ENCODE measurements at regions not wholly inside any gene's neighbourhood (a gene's known extent, or its start where the extent isn't known, plus 50 kb on each side); places are given as distances from the start of the nearest gene placed in this dataset.

DNA sequence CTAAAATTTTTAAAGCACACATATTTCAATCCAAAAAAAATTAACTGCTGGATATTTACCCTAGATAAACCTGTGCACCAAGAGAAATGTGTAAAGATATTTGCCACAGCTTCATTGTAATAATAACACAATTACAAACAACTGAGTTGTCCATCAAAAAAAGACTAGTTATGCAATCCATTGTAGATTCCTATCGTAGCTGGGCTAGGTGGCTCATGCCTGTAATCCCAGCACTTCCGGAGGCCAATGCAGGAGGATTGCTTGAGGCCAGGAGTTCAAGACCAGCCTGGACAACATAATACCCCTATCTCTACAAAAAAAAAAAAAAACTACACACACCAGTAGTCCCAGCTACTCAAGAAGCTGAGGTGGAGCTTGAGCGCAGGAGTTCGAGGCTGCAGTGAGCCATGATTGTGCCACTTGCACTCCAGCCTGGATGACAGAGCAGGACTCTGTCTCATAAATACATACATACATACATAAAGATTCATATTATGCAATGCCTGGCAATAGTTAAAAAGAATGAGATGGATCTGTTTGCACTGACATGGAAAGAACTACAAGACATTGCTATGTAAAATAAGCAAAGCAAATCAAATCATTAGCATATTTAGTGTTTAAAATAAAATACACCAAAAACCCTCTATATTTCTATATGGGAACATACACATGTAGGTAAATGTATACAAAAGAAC, 56.5 kb upstream of the CCDC28A start:
- H3K27me3 Mint-ChIP-seq (ENCODE audit: low read depth, poor library complexity), result no peaks in the 10 kb centered on the region
- DNase-seq, result no peak
- no peaks in the 10 kb centered on the region for H3K4me1 Mint-ChIP-seq
- no peaks in the 10 kb centered on the region for H3K36me3 Mint-ChIP-seq (ENCODE audit: low read depth)
- TF ChIP-seq, protein P1, sequence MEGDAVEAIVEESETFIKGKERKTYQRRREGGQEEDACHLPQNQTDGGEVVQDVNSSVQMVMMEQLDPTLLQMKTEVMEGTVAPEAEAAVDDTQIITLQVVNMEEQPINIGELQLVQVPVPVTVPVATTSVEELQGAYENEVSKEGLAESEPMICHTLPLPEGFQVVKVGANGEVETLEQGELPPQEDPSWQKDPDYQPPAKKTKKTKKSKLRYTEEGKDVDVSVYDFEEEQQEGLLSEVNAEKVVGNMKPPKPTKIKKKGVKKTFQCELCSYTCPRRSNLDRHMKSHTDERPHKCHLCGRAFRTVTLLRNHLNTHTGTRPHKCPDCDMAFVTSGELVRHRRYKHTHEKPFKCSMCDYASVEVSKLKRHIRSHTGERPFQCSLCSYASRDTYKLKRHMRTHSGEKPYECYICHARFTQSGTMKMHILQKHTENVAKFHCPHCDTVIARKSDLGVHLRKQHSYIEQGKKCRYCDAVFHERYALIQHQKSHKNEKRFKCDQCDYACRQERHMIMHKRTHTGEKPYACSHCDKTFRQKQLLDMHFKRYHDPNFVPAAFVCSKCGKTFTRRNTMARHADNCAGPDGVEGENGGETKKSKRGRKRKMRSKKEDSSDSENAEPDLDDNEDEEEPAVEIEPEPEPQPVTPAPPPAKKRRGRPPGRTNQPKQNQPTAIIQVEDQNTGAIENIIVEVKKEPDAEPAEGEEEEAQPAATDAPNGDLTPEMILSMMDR (IDR thresholded peaks at IDR 0.05), result no peak
- peaks cover 25% of the 10 kb centered on the region for H3K9me3 Mint-ChIP-seq
- H3K4me3 Mint-ChIP-seq, result no peak overlapping the region
- H3K27ac Mint-ChIP-seq, result no peak overlapping the region

- Mint-ChIP-seq H3K36me3 (ENCODE audit: low read depth) (no peaks in the 10 kb centered on the region), H3K4me1 (no peaks in the 10 kb centered on the region)
Measured at GRCh38 chr6:138719011-138719635, 54.4 kb upstream of the CCDC28A start.

DNA sequence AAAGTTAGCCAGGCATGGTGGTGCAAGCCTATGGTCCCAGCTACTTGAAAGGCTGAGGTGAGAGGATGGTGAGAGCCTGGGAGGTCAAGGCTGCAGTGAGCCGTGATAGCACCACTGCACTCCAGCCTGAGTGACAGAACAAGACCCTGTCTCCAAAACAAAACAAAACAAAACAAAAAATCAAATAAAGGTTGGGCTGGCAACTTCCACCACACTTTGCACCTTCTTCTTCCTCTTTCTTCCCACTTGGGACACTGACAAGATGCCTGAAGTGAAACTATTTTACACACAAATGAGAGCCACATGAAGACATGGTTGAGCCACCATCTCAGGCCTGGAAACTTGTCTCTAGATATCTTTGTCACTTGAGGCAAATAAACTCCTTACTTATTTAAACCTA, 53.8 kb upstream of the CCDC28A start:
- Mint-ChIP-seq H3K4me3 (no peak overlapping the region), H3K9me3 (peaks cover 5% of the 10 kb centered on the region), H3K27me3 (ENCODE audit: low read depth, poor library complexity) (no peaks in the 10 kb centered on the region), H3K27ac (no peak overlapping the region), H3K36me3 (ENCODE audit: low read depth) (no peaks in the 10 kb centered on the region), H3K4me1 (no peaks in the 10 kb centered on the region)
- TF ChIP-seq, protein P1 (IDR thresholded peaks at IDR 0.05), result no peak
- no peak for DNase-seq

More at GRCh38 chr6:138719011-138719635, 54.4 kb upstream of the CCDC28A start:
- H3K27ac Mint-ChIP-seq, result no peak overlapping the region
- H3K4me3 Mint-ChIP-seq, result no peak overlapping the region
- H3K27me3 Mint-ChIP-seq (ENCODE audit: low read depth, poor library complexity), result no peaks in the 10 kb centered on the region
- peaks cover 11% of the 10 kb centered on the region for H3K9me3 Mint-ChIP-seq
- TF ChIP-seq, protein P1 (IDR thresholded peaks at IDR 0.05), result no peak
- no peak for DNase-seq

GRCh38 chr6:138722425-138723371, 50.9 kb upstream of the CCDC28A start:
- H3K4me1 Mint-ChIP-seq, result no peaks in the 10 kb centered on the region
- H3K36me3 Mint-ChIP-seq (ENCODE audit: low read depth), result no peaks in the 10 kb centered on the region
- no peak for DNase-seq
- H3K9me3 Mint-ChIP-seq, result no peaks in the 10 kb centered on the region
- no peak overlapping the region for H3K27ac Mint-ChIP-seq
- H3K4me3 Mint-ChIP-seq, result no peak overlapping the region
- H3K27me3 Mint-ChIP-seq (ENCODE audit: low read depth, poor library complexity), result no peaks in the 10 kb centered on the region
- TF ChIP-seq, protein P1 (IDR thresholded peaks at IDR 0.05), result no peak
